Endometrium (tissue), 2 donors: ENCODE measurements at regions not wholly inside any gene's neighbourhood (a gene's known extent, or its start where the extent isn't known, plus 50 kb on each side); places are given as distances from the start of the nearest gene placed in this dataset.
"Not testable (repeated sequence)": the region's sequence is repeated elsewhere in the genome, so short reads cannot be mapped to it uniquely, and the experiment has no call there.

Experiments used
- FAIRE-seq: peaks from 2 replicates; lab custom pipeline; 2012; peaks lifted over from hg19 to GRCh38; lab: Jason Lieb, UNC
- donor health status: control.
- donor health status: control.

DNA sequence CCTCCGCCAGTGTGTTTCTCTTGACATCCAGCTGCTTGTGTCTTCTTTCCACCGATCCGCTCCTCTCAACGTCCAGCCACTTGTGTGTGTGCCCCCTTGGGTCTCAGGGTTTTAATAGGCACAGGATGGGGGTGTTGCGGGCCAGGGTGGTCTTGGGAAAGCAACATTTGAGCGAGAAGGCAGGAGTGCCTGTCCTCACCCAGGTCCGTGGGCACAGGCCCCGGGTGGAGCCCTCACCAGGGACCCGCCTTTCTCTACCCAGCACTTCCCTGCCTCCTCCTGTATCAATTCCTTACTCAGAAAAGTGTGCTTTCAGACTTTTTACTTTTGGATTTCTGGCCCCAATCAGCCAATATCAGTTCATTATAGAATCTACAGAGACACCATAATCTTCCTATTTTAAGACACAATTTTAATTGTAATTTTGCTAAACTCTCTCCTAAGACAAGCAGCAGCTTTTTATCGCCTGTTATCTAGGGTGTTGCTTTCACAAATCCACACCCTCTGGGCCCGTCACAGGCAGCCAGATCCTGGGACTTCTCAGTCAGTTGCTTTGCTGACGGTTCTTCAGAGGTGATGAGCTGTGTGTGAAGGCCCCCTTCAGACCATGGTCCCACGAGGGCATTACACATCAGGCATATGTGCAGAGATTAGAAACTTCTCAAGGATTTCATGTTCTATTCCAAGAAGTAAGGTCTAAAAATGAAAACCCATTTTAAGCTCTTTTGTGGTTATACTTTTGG lies 96.0 kb upstream of the FHL2 start:
- no peak for FAIRE-seq

GRCh38 chr2:105490956-105491355 lies 92.1 kb upstream of the FHL2 start:
- FAIRE-seq: no peak

GRCh38 chr2:105490204-105490603 lies 91.4 kb upstream of the FHL2 start:
- FAIRE-seq: no peak

- FAIRE-seq: no peak
Observed at GRCh38 chr2:105489168-105489878, 90.5 kb upstream of the FHL2 start.

DNA sequence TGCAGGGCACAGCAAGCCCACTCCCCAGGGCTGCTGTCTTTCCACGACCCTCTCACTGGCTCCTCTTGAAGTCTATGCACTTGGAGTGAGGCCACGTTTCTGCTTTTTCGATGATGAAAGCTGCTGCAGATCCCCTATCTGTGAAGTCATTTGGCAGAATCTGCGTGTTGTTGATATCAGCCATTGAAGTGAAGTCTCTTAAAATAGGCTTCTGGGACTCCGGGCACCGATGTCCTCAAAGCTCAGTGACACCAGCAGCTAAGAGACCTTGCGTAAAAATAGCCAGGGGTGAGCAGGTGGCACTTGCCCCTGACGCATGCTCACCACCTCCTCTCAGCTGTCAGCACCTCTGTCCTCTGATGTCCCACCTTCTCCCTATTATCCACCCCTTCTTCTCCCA lies 89.4 kb upstream of the FHL2 start:
- FAIRE-seq: no peak

DNA sequence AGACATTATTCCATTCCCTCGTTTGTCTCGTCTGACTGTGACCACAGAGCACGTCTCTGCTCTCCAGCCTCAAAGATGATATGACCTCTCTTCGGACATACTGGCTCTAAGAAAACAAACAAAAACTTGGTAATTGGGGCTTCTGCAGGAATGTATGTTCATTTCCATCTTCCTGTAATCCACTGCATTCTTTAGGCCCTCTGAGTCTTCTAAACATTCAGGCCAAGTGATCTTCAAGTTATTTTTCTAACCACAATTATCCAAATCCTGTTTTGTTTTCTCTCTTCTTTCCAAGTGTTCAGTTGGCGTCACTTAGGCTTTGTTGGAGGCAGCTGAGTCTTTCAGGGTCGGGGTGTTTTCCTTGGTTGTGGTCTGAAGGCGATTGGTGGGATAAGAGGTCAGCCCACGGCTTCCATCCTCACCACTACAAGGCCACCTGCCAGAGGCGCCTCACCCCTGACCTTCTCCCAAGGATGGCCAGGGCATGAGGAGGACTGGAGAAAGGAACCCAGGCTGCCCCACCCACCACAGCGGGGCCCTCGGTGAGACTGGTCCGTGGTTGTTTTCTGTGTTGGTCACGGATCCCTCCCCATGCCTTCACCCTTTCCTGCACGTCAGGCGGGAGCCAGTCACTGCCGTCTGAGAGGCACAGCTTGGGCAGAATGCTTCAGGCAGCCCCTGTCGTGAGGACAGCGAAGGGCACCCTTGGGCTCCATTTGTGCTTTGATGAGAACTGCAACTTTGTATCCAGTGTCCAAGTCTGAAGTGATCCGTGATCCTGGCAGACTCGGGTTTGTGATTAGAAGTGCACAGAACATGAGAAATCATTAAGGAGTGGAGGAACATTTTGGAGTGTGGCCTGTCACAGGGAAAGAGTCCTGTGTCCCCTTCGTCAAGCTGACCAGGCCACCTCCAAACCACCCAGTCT lies 88.6 kb upstream of the FHL2 start:
- no peak for FAIRE-seq

GRCh38 chr2:105486762-105487141 lies 87.9 kb upstream of the FHL2 start:
- no peak for FAIRE-seq

DNA sequence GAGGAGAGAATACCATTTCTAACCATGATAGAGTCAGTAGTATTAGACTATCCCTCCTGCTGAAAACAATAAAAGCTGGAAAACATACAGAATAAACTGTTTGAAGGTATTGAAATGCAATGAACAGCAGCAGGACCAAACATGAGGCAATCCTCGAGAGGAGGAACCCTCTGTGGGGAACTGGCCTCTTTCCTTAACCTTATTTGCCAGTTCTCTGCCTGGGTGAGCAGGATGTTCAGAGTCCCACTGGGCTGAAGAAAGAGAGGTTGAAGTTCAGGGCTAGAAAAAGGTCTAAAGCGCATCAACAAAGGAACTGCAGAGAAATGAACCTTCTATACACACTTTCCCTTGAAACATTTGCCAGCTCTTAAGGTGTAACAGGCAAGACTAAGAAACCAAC lies 79.8 kb upstream of the FHL2 start:
- no peak for FAIRE-seq

DNA sequence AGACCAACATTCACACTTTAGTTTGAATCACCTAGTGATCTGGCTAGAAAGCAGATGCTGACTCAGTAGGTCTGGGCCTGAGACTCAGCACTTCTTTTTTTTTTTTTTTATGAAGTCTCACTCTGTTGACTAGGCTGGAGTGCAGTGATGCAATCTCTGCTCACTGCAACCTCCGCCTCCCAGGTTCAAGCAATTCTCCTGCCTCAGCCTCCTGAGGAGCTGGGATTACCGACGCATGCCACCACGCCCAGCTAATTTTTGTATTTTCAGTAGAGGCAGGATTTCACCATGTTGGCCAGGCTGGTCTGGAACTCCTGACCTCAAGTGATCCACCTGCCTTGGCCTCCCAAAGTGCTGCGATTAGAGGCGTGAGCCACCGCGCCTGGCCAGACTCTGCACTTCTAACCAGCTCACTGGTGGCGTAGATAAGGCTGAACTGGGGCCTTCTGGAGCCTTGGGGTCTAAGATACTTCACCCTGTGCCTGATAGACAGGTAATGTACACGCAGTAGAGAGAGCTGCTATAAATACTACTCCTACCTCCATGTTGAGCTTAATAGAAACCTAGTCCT lies 78.3 kb upstream of the FHL2 start:
- FAIRE-seq: not testable (repeated sequence)

DNA sequence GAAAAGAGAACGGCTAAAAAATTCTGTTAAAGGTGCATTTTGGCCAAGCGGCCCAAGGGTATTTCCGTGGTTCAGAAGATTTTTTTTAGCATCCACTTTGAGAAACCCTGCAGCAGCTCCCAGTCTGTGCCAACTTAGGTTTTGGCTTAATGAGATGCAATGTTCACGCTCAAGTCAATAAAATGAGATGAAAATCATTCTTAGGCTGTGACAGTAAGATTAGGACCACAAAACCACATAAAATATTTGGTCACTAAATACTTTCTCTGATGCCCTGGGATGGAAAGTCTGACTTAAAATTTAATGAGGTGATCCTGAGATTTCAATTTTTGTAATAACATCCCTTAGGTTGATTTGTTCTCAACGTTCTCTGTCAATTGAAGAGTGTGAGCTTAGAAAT lies 74.2 kb upstream of the FHL2 start:
- FAIRE-seq: no peak

- FAIRE-seq: no peak
Observed at GRCh38 chr2:105470979-105471378, 72.1 kb upstream of the FHL2 start.

DNA sequence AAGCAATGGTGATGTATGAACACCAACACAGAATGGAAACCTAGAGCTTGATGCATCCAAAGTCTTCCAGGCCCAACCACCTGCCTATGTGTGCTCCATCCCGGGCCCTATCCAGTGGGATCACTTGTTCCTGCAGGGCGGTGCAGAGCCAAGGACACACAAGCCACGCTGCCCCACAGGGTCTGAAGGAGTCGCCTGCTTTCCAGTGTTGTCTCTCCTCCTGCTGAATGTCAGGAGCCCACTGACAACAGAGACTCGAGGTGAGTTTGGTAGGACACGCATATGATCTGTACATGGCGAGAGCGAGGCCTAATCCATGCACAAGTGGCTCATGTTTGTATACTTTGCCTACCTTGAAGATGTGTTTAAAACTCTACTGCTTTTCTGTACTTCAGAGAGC lies 70.9 kb upstream of the FHL2 start:
- FAIRE-seq: no peak

GRCh38 chr2:105468582-105469042 lies 69.8 kb upstream of the FHL2 start:
- no peak for FAIRE-seq

- no peak for FAIRE-seq
Observed at GRCh38 chr2:105464325-105464724, 65.5 kb upstream of the FHL2 start.

GRCh38 chr2:105460048-105460732 lies 61.3 kb upstream of the FHL2 start:
- FAIRE-seq: no peak

DNA sequence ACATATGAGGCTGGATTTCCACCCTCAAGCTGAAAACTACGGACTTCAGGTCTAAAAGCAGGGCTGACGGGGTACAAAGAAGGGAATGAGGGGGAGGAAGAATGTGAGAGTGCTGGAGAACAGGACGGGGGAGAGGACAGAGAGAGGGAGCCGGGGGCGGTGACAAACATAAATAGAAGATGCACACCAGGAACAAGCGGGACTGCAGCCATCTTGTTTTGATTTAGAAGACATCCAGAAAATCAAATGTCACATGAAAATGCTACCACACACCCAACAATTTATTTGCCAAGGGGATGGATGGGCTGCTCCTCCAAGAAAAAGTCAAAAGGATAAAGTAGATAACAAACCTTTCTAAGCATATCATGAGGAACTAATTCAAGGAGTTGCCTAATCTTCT lies 59.2 kb upstream of the FHL2 start:
- no peak for FAIRE-seq

DNA sequence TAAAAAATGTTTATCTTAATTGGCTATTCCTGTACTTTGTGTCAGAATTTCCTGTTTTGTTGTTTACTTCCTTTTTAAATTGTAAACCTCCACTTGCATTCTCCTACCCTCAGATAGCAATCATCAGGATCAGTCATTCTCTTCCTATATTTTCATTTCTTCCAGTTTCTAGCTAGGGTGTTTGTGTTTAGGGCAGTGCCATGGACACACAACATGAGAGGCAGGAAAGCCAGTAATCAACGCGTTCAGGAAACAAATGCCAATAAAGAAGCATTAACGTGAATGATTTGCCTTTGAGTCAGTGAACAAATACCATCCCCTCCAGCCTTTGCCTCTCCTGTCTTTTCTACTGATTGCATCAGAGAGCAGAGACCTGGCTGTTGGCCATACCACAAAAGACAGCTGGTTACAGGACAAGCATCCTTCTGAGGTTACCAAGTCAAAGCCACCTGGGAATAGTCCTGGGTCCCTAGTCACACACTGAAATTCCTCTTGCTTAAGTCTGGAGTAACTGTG lies 56.7 kb upstream of the FHL2 start:
- FAIRE-seq: no peak

GRCh38 chr2:105454801-105455485 lies 56.1 kb upstream of the FHL2 start:
- no peak for FAIRE-seq

GRCh38 chr2:105451571-105452166 lies 52.8 kb upstream of the FHL2 start:
- FAIRE-seq: no peak

- no peak for FAIRE-seq
Observed at GRCh38 chr2:105450471-105450870, 51.6 kb upstream of the FHL2 start.

DNA sequence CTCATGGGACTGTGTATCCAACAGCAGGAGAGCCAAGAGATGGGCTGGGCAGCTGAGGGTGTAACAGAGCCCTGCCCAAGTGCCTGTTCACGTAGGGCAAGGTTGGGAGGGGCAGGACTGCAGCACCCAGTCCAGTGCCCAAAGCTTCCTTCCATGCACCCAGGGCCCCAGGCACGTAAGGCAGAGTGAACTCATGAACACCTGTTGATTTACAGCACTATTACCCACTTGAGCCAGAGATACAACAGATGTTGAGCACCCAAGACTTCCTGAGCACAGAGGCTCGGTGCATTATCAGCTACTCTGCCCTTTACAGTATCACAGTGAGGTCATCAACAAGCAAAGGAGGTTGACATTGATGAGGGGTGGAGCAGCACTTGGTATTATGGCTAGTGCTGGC lies 50.2 kb upstream of the FHL2 start:
- no peak for FAIRE-seq
